Activated naive CD4-positive, alpha-beta T cell treated with anti-CD3 and anti-CD28 coated beads, Interleukin-2, amount 10 ng/mL, durations not matched to agents 7 days and 5 days (primary cell): ENCODE measurements at regions not wholly inside any gene's neighbourhood (a gene's known extent, or its start where the extent isn't known, plus 50 kb on each side); places are given as distances from the start of the nearest gene placed in this dataset.
"Not testable (repeated sequence)": the region's sequence is repeated elsewhere in the genome, so short reads cannot be mapped to it uniquely, and the experiment has no call there.

Experiments used
- CTCF ChIA-PET: fragments of 350-600 bp; sonication (Branson Sonifier 250); formaldehyde crosslinking; loops from one replicate; lab custom pipeline; 2021; ENCODE audit warnings: antibody characterized with exemption; lab: Charles Lee
- DNase-seq: peaks from one replicate; pipeline ENCODE4 v3.0.0-alpha.2; 2020
- H3K27ac Mint-ChIP-seq: one replicate; pipeline ENCODE4 v1.8.0; 2021; ENCODE audit warnings: mild to moderate bottlenecking, moderate library complexity, mixed read lengths
- H3K27me3 Mint-ChIP-seq: one replicate; pipeline ENCODE4 v1.8.0; 2021; ENCODE audit warnings: mild to moderate bottlenecking, mixed read lengths
- H3K36me3 Mint-ChIP-seq: one replicate; pipeline ENCODE4 v1.8.0; 2021; ENCODE audit warnings: mixed read lengths
- H3K4me1 Mint-ChIP-seq: one replicate; pipeline ENCODE4 v1.8.0; 2021; ENCODE audit warnings: mixed read lengths
- H3K4me3 Mint-ChIP-seq: one replicate; pipeline ENCODE4 v1.8.0; 2021; ENCODE audit warnings: mild to moderate bottlenecking, moderate library complexity, mixed read lengths
- H3K9me3 Mint-ChIP-seq: one replicate; pipeline ENCODE4 v1.8.0; 2021; ENCODE audit warnings: mixed read lengths

GRCh38 chr2:434625-435024 lies 146.7 kb upstream of the ALKAL2 start:
- no peak for DNase-seq
- Mint-ChIP-seq H3K27ac (no peak overlapping the region), H3K4me1 (peaks cover 48% of the 10 kb centered on the region), H3K4me3 (no peak overlapping the region), H3K9me3 (no peaks in the 10 kb centered on the region), H3K36me3 (no peaks in the 10 kb centered on the region), H3K27me3 (peaks cover 14% of the 10 kb centered on the region)
- CTCF ChIA-PET: no interaction called here

GRCh38 chr2:433216-433615 lies 145.3 kb upstream of the ALKAL2 start:
- Mint-ChIP-seq H3K36me3 (peaks cover 5% of the 10 kb centered on the region), H3K27me3 (peaks cover 14% of the 10 kb centered on the region), H3K4me3 (no peak overlapping the region), H3K9me3 (peaks cover 3% of the 10 kb centered on the region), H3K27ac (no peak overlapping the region), H3K4me1 (peaks cover 45% of the 10 kb centered on the region)
- no peak for DNase-seq
- CTCF ChIA-PET: no interaction called here

DNA sequence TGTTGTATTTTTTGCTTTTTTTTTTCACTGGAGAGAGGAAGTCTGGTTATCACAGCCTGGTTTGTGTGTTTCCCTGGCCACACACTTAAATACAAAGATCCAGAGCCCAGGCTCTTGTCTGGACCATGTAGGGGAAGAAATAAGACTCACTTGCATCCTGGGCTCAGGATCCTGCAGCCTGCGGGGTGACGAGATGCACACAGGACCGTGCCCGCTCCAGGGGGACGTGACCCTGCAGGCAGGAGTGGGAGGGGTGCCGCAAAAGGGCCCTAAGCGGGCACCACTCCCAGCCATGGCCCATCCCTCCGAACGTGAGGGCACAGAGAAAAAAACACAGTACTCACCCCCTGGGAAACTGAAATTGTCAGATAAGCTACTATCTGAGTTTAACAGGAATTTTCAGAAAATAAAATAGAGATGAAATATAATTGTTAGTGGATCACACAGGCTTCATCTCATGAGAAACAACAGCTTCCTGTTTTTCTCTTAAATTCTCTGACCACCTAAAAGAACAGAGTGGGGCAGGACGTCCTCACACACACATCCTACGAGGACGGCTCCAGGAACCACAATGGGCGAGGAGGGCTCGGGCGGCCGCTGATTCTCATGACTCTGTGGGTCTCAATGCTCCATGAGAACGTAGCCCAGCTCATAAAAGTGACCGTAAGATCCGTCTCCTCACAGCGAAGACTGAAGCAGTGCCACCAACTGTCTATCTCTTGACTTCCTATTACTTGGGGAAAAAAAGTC lies 142.6 kb upstream of the ALKAL2 start:
- Mint-ChIP-seq H3K4me3 (peak overlapping the region; percentile 51), H3K27me3 (peaks cover 18% of the 10 kb centered on the region), H3K4me1 (peaks cover 32% of the 10 kb centered on the region), H3K36me3 (peaks cover 5% of the 10 kb centered on the region), H3K27ac (peak overlapping the region; percentile 82), H3K9me3 (peaks cover 3% of the 10 kb centered on the region)
- DNase-seq: no peak
- CTCF ChIA-PET: no interaction called here

- DNase-seq: peak; percentile 56
- Mint-ChIP-seq H3K27ac (peak overlapping the region; percentile 82), H3K36me3 (peaks cover 5% of the 10 kb centered on the region), H3K9me3 (peaks cover 3% of the 10 kb centered on the region), H3K4me1 (peaks cover 30% of the 10 kb centered on the region), H3K4me3 (peak overlapping the region; percentile 40), H3K27me3 (peaks cover 15% of the 10 kb centered on the region)
- CTCF ChIA-PET: no interaction called here
These were observed 141.8 kb upstream of the ALKAL2 start for GRCh38 chr2:429575-430254.

- Mint-ChIP-seq H3K27ac (peak overlapping the region; percentile 82), H3K27me3 (peaks cover 9% of the 10 kb centered on the region), H3K4me3 (no peak overlapping the region), H3K36me3 (peaks cover 5% of the 10 kb centered on the region), H3K4me1 (peaks cover 26% of the 10 kb centered on the region), H3K9me3 (peaks cover 3% of the 10 kb centered on the region)
- no peak for DNase-seq
- CTCF ChIA-PET: no interaction called here
These were observed 141.3 kb upstream of the ALKAL2 start for GRCh38 chr2:429142-429541.

DNA sequence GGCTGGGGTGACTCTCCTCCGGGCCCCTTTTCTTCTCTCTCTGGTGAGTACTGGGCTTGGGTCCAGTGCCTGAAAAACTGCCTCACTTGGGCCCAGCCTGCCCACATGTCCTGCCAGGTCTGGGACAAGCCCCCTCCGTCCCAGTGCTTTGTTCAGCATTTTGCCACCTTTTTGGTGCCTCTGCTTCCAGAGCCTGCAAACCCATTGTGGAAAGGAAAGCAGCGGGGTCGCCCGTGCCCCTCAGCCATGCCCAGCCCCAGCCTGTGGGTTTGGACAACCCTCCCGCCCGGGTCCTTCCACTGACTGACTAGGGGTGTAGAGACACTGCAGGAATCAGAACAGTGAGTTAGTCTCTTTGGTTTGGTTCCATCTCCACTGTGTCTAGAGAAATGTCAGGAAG lies 140.7 kb upstream of the ALKAL2 start:
- Mint-ChIP-seq H3K27me3 (peaks cover 8% of the 10 kb centered on the region), H3K4me1 (peaks cover 25% of the 10 kb centered on the region), H3K9me3 (peaks cover 3% of the 10 kb centered on the region), H3K27ac (peak overlapping the region; percentile 31), H3K36me3 (peaks cover 5% of the 10 kb centered on the region), H3K4me3 (no peak overlapping the region)
- DNase-seq: no peak
- CTCF ChIA-PET: no interaction called here

DNA sequence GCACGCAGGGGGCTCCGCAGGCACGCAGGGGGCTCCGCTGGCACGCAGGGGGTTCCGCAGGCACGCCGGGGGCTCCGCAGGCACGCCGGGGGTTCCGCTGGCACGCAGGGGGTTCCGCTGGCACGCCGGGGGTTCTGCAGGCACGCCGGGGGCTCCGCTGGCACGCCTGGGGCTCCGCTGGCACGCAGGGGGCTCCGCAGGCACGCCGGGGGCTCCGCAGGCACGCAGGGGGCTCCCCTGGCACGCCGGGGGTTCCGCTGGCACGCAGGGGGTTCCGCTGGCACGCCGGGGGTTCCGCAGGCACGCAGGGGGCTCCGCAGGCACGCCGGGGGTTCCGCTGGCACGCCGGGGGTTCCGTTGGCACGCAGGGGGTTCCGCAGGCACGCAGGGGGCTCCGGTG lies 138.8 kb upstream of the ALKAL2 start:
- H3K4me3 Mint-ChIP-seq, H3K36me3 Mint-ChIP-seq, H3K9me3 Mint-ChIP-seq, DNase-seq, CTCF ChIA-PET, H3K27ac Mint-ChIP-seq: not testable (repeated sequence)
- Mint-ChIP-seq H3K27me3 (peaks cover 16% of the 10 kb centered on the region), H3K4me1 (peaks cover 25% of the 10 kb centered on the region)

- H3K27ac Mint-ChIP-seq: no peak overlapping the region
- CTCF ChIA-PET: no interaction called here
- peaks cover 24% of the 10 kb centered on the region for H3K4me1 Mint-ChIP-seq
- peaks cover 5% of the 10 kb centered on the region for H3K9me3 Mint-ChIP-seq
- H3K27me3 Mint-ChIP-seq: peaks cover 16% of the 10 kb centered on the region
- H3K4me3 Mint-ChIP-seq: no peak overlapping the region
- H3K36me3 Mint-ChIP-seq: peaks cover 5% of the 10 kb centered on the region
- DNase-seq: no peak
These were observed 138.1 kb upstream of the ALKAL2 start for GRCh38 chr2:425947-426346.

DNA sequence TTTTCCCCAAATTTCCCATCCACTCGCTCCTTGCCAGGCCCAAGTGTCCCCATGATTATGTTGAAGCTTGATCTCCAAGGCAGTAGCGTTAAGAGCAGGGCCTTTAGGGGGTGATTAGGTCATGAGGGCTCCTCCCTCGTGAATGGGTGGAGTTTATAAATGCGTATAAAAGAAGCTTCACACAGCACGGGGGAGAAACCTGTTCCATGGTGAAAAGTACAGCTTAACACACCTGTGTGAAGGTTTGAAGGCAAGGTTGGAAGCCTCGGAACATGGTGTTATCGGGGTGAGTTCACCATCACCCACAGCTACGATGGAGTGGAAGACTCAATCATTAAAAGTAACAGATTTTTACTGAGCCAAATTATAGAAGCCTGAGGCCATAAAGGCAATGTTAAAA lies 137.4 kb upstream of the ALKAL2 start:
- no peak overlapping the region for H3K4me3 Mint-ChIP-seq
- no peak for DNase-seq
- CTCF ChIA-PET: no interaction called here
- peaks cover 5% of the 10 kb centered on the region for H3K36me3 Mint-ChIP-seq
- H3K9me3 Mint-ChIP-seq: peaks cover 5% of the 10 kb centered on the region
- peaks cover 18% of the 10 kb centered on the region for H3K4me1 Mint-ChIP-seq
- peaks cover 16% of the 10 kb centered on the region for H3K27me3 Mint-ChIP-seq
- H3K27ac Mint-ChIP-seq: no peak overlapping the region

DNA sequence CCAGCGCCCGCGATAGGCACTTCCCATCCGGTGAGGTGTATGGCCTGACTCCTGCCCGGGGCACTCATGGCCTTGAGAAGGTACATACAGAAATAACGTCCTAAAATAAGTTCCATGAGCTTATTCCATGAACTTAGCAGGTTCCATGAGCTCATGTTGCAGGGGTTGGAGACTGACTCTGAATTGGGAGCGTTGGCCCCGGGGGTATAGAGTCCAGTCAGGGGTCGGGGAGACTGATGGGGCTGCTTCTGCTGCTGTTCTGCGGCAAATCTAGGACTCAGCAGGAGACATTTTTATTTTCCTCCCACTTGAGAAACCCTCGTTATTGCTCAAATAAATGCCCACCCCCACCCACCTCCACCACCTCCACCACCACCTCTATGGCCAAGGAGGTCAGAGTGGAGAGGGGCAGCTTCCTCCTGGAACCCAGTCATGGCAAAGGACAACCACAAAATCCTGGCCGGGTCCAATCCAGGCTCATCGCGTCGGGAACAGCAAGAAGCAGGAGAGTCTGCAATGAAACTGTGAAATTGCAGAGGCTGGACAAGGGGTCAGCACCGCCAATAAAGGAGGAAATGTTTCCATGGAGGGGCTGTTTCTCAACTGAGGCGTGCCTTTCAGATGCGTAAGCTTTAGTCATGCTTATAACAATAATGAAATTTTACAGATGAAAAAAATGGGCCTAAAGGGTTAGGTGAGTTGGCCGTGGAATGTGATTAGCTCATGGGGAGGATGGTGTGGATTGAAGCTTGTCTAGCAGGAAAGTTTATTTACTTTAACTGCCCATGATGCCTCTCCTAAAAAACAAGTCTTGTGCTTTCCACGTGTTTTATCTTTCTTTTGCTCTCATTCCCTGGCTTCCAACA lies 136.6 kb upstream of the ALKAL2 start:
- H3K27ac Mint-ChIP-seq: no peak overlapping the region
- DNase-seq: no peak
- peaks cover 5% of the 10 kb centered on the region for H3K36me3 Mint-ChIP-seq
- H3K4me1 Mint-ChIP-seq: peaks cover 11% of the 10 kb centered on the region
- H3K9me3 Mint-ChIP-seq: peaks cover 5% of the 10 kb centered on the region
- CTCF ChIA-PET: interaction anchor here (0.7 kb wide), 1 partner anchor 31 kb away, joined by 3 read pairs; no protein-coding TSS in a partner anchor
- H3K4me3 Mint-ChIP-seq: no peak overlapping the region
- peaks cover 16% of the 10 kb centered on the region for H3K27me3 Mint-ChIP-seq

GRCh38 chr2:423479-423878 lies 135.6 kb upstream of the ALKAL2 start:
- no peak overlapping the region for H3K4me3 Mint-ChIP-seq
- H3K9me3 Mint-ChIP-seq: peaks cover 2% of the 10 kb centered on the region
- no peak overlapping the region for H3K27ac Mint-ChIP-seq
- peaks cover 25% of the 10 kb centered on the region for H3K27me3 Mint-ChIP-seq
- no peak for DNase-seq
- CTCF ChIA-PET: interaction anchor here (0.8 kb wide), 1 partner anchor 12 kb away, joined by 3 read pairs; no protein-coding TSS in a partner anchor
- H3K36me3 Mint-ChIP-seq: no peaks in the 10 kb centered on the region
- peaks cover 3% of the 10 kb centered on the region for H3K4me1 Mint-ChIP-seq

DNA sequence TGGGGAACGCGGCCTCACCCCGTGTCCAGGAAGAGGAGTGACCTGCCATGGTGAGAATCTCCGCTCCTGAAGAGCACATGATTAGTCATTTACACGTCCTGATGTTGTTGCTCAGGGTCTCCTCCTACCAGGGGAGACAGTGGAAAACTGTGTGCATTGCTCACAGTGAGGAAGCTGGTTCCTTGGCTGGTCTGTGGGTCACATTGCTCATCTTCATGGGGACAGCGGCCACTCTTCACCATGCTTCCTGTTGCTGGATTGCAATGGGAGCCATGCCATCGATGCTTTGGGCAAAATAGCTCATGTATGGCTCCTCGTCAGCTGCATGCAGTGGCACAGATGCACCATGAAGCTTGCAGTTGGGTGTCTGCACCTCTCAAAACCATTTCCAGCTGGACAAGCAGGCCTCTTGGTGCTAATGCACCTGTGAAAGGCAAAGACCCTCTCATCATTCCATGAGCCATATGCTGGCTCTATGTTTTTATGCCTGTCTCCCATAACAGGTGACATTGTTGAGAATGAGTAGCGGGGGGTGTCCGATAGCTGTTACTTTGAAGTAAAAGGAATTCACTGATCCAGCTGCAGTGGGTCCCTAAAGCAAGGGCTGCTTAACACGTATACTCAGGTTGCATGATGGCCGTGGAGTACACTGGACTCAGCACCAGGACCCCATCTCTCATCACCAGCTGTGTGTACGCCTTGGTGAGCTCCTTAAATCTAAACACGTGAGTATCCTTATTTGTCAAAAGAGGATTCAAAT lies 135.0 kb upstream of the ALKAL2 start:
- CTCF ChIA-PET: interaction anchor here (0.8 kb wide), 1 partner anchor 13 kb away, joined by 3 read pairs; no protein-coding TSS in a partner anchor
- no peak overlapping the region for H3K4me3 Mint-ChIP-seq
- peaks cover 25% of the 10 kb centered on the region for H3K27me3 Mint-ChIP-seq

GRCh38 chr2:421406-421805 lies 133.5 kb upstream of the ALKAL2 start:
- H3K27ac Mint-ChIP-seq: no peak overlapping the region
- CTCF ChIA-PET: no interaction called here
- peaks cover 2% of the 10 kb centered on the region for H3K9me3 Mint-ChIP-seq
- peaks cover 3% of the 10 kb centered on the region for H3K4me1 Mint-ChIP-seq
- H3K4me3 Mint-ChIP-seq: no peak overlapping the region
- H3K27me3 Mint-ChIP-seq: peaks cover 25% of the 10 kb centered on the region
- no peak for DNase-seq
- no peaks in the 10 kb centered on the region for H3K36me3 Mint-ChIP-seq

More for the DNA sequence above, 135.0 kb upstream of the ALKAL2 start:
- H3K4me1 Mint-ChIP-seq: peaks cover 3% of the 10 kb centered on the region
- H3K36me3 Mint-ChIP-seq: no peaks in the 10 kb centered on the region
- no peak for DNase-seq
- no peak overlapping the region for H3K27ac Mint-ChIP-seq
- H3K9me3 Mint-ChIP-seq: peaks cover 2% of the 10 kb centered on the region
